C1 segment of cervical spinal cord (tissue), 14 donors: ENCODE measurements at regions not wholly inside any gene's neighbourhood (a gene's known extent, or its start where the extent isn't known, plus 50 kb on each side); places are given as distances from the start of the nearest gene placed in this dataset.

ENCODE experiments used
- DNase-seq, 14 donors: peaks; one replicate each; lab custom pipeline; 2025; lab: John Stamatoyannopoulos, UW

DNA sequence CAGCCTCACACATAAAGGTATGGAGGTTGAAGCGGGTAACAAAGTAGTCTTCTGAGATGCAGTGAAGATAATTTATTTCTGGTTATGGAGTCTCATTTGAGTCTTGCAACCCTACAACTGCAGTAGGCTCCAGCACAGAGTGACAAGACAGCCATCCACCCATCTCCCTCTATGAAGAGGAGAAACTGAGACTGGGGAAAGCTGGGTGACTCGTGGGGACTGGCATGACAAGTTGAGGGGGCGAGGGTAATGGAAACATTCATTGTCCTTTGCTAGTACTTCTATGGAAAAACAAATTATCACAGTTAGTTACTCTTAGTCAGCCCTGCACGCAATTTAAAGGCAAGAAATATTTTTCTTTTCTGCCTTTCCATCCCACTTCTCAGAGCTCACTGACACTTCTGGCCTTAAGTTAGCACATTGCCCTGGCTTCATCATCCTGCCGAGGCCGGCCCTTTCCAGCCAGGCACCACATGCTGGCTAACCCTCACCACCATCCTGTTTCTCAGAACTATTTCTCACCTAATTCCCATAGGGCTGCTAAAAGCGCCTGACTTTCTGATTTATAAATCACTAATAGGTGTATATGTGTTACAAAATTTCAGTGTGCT, 361.1 kb downstream of the ETS1 start:
- no peak for DNase-seq

DNA sequence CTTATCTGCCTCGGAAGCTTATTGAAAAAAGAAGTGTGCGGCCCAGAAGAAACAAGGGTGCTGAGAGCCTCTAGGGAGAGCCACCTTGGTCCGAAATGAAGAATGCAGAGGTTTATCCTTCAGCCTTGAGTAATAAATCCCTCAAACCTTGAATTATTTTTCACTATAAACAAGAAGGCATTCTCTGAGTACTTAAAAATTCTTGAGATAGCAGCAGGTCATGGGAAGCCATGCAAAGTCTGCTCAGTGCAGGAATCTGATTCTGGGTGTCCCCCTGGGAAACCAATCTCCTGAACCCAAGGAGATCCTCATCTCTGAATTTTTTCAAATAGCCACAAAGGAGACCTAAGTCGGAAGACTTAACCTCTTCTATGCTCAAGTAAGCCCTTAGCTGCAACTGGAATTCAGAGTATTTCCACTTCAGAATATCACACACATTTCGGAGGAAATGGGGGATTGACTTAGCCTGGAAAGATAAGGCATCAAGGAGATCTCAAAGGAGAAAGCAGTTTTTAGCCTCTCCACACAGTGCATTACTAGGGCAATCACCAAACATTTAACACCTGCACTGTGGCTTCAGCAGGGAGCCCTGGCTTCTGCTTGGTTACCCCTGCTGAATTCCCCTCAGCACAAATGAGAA, 365.0 kb downstream of the ETS1 start:
- DNase-seq = no peak

DNA sequence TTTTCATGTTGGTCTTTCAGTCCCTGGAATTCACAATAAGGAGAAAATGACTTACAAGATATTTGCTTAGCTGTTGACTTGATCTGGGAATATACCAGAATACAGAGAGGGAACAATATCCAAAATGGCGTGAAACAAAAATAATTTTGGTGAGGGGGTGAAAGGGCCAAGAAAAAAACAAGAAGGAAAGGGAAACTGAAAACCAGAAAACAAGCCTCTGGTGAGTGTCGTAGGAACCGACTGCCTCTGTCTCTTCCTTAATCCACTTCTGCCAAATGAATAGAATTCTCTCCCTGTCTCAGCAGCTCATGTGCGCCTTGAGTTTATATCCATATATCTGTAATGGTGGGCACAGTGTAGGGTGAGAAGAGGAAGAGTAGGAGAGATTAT, 367.6 kb downstream of the ETS1 start:
- no peak for DNase-seq

DNA sequence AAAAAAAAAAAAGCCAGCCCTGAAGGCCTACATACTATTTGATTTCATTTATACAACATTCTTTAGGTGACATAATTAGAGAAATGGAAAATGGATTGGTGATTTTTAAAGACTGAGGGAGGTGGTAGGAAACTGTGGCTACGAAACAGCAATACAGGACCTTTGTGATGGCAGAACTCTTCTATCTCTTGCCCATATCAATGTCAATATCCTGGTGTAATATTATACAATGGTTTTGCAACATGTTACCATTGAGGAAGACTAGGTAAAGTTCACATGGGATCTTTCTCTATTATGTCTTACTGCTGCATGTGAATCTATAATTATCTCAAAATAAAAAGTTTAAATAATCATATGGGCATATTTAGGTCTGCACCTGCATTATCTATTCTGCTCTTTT, 371.2 kb downstream of the ETS1 start:
- no peak for DNase-seq

DNA sequence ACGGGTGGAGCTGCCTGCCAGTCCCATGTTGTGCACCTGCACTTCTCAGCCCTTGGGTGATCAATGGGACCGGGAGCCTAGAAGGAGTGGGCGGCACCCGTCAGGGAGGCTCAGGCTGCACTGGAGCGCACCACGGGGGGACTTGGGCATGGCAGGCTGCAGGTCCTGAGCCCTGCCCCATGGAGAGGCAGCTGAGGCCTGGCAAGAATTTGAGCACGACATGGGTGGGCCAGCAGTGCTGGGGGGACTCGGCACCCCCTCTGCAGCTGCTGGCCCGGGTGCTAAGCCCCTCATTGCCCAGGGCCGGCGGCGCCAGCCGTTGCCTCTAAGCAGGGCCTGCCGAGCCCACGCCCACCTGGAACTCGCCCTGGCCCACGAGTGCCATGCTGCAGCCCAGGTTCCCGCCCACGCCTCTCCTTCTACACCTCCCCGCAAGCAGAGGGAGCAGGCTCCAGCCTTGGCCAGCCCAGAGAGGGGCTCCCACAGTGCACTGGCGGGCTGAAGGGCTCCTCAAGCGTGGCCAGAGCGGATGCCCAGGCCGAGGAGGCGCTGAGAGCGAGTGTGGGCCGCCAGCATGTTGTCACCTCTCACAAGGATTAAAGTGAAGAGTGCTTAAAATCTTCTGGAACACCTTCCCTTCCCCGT, 372.0 kb downstream of the ETS1 start:
- no peak for DNase-seq

DNA sequence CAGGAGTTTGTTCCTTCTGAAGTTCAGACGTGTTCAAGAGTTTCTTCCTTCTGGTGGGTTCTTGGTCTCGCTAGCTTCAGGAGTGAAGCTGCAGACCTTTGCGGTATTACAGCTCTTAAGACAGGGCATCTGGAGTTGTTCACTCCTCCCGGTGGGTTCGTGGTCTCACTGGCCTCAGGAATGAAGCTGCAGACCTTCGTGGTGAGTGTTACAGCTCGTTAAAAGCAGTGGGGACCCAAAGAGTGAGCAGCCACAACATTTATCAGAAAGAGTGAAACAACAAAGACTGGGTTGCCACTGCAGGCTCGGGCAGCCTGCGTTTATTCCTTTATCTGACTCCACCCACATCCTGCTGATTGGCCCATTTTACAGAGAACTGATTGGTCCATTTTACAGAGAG, 373.1 kb downstream of the ETS1 start:
- DNase-seq = no peak

DNA sequence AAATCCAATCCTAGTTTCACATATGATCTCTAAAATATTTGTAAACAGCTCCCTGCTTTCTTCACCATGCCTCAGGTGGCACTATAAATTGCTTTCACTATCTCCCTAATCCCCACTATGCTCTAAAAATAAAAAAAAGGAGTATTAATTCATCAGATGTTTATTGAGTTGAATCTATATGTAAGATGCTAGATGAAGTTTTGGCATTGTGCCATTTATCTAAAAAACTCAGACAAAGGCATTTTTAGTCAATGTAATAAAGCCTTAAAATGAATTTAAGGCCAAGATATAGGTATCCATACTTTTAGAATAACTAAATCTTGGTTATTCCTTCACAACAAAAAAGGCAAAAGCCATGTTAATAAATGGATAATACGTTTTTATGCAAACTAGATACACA, 373.9 kb downstream of the ETS1 start:
- DNase-seq = no peak

DNA sequence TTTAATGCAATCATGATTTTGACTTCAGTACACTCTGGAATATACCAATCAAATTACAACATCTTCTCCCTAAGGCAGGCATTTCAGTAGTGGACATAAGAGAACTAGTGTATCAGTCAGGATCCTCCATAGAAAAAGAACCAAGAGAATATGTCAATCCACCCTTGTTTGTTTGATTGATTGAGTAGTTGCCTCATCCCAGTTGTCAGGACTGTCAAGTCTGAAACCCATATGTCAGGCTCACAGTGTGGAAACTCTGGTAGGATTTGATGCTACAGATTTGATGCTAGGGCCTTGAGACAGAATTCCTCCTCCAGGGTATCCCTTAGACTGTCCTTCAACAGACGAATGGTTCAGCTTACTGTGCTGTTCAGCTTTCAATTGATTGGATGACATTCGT, 375.0 kb downstream of the ETS1 start:
- DNase-seq = no peak

DNA sequence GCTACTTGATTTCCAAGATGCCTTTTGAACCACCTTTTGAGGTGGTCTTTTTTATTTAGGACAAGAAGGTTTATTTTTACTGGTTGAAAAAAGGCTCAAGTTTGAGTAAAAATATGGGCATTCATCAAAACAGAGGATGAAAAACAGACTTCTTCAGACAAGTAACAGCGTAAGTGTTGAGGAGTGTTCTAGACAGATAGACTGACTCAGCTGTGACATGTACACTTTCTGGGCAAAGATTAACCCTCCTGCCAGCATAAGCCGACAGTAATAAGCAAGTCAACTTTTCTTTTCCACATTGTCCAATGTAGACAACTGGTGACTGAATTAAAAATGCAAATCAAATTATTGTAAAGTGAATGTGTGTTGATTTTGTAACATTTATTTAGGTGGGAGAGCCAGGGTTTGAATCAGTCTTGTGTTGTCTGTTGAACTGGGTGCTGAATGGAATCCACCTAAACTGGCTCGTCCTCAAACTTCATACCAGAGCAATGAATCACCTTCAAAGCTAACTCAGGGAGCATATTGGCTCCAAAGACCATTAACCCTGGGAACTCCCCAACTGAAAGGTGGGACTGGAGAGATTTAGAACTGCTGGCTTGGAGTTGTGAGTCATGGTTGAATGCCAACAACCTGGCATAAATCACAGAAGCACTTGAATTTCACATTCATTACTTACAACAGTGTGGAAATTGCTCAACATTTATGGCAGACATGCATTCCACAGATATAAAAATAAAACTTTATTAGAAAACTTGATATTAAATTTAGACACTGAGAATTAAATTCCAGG, 377.0 kb downstream of the ETS1 start:
- DNase-seq = no peak

DNA sequence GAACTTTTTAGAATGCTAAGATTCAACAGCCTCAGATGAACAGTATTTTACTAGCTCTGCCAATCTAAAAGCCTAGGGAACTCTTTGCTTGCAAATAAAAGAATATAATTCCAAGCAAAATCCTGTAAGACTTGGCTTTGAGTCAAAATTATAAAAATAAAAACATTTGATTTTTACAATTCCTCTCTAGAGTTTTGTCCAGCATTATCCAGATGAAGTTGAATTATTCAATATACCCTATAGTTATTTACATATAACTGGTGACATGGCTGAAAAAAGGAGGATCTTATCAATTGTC, 378.3 kb downstream of the ETS1 start:
- no peak for DNase-seq

DNA sequence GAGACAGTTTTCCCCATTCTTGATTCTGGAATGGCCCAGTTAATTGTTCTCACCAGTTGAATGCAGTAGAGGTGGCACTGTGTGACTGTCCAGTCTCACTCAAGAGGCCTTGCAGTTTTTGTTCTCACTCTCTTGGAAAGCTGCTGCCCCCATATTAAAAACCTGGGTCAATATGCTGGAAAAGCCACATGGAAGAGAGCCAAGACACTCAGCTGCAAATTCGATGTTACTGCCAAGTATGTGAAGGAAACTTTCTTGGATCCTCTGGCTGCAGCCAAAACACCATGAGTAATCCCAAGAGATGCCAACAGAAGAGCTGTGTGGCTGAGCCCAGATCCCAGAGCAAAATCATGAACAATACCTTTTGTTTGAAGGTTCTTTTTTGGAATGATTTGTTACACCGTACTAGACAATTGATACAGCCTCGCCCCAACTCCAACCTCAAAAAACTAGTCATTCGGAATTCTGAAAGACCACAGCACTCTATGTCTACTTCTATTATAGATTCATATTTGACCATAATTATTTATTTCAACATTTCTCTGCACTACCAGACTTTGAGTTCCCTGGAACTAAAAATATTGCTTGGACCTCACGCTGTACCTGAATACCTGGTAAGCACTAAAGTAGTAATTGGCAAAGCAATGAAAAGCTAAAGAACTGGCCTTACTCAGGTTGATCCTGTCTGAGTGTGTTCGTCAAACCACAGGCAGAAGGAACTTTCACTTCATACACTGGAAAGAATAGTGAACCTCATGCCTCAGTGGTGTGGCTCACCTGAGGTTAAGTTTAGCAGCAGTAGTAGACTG, 378.8 kb downstream of the ETS1 start:
- DNase-seq = peak in 7 of 14 donors; percentile 2 to 39 (median 9)

DNA sequence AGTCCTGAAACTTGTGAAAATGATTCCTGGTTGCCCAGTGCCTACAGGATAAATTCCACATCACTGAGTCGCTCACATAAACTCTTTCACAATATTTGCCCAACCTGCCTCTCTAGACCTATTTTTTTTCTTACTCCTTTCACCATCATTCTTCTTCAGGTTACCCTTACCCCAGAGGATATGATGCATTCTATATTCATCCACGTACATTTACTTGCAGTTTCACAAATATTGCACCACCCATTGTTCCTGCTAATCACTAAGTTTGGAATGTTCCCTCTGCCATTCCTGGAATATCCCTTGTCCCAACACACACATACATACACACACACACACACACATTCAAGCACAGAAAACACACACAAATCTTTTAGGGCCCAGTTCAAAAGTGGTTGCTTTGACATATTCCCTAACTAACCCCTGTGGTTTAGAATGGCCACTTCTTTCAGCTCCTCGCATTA, 379.5 kb downstream of the ETS1 start:
- DNase-seq = no peak

DNA sequence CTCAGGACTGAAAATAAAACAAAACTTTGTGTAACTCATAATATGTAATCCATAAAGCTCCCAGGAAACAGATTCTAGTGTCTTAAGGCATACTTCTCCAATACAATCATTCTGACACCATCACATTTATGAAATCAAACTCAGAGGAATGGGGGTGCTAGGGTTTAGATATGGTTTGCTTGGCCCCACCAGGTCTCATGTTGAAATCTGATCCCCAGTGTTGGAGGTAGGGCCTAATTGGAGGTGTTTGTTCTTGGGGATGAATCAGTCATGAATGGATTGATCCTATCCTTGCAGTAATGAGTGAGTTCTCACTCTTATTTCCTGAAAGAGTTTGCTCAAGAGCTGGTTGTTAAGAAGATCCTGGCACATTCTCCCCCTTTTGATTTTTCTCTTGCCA, 380.9 kb downstream of the ETS1 start:
- no peak for DNase-seq

DNA sequence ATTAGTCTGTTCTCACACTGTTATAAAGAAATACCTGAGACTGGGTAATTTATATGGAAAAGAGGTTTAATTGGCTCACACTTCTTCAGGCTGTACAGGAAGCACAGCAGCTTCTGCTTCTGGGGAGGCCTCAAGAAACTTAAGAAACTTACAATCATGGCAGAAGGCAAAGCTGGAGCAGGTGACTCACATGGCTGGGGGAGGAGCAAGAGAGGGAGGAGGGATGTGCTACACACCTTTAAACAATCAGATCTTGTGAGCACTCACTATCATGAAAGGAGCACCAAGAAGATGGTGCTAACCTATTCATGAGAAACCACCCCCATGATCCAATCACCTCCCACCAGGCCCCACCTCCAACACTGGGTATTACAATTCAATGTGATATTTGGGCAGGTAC, 381.6 kb downstream of the ETS1 start:
- no peak for DNase-seq

DNA sequence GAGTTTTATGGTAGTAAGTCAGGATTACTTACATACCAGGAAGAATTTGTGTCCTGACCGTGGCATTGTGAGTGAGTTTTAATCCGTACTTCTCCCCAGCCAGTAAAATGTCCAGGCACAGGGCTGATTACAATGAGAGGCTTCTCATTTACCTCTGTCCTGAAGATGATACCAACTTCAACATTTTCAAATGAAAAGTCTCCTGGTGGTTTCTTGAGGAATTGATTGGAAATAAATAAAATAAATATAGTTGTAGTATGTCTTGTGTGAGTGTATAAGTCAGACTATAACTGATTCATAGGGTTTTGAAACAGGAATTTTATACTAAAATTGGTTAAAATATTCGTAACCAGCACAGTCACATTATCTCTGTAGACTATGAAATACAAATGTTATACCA, 382.5 kb downstream of the ETS1 start:
- no peak for DNase-seq

DNA sequence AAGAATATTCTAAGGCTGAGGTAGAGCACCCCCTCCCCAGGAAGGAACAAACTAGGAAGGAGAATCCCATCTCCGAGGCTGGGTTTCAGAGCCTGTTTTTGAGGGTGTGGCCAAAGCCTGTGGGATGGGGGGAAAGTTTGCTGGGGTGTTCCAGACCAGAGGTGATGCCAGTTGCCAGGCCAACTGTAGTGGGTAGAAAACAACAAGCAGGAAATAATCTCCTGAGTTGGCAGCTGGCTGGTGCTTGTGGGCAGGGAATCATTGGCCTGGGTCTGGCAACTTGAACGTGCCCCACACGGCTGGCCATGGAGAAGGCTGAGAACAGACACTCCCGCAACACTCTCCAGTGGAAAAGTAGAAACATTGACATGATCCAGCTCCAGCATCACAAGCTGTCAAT, 385.6 kb downstream of the ETS1 start:
- DNase-seq = no peak

DNA sequence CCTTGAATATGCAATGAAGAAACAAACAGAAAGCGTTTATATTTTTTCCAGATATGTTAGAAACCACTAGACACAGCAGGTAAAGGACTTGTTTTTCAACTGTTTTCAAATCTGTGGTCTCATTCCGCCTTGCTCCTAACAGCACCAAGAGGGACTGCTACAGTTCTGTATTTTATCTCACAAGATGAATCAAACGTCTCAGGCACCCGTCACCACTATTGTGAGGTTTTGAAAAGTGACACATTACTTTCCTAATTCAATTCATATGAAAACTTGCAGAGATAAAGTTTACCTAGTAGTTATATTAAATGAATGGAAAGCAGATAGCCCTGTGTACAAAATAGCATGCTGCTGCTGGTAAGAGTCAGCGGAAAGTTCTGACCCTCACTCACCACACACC, 386.3 kb downstream of the ETS1 start:
- no peak for DNase-seq

DNA sequence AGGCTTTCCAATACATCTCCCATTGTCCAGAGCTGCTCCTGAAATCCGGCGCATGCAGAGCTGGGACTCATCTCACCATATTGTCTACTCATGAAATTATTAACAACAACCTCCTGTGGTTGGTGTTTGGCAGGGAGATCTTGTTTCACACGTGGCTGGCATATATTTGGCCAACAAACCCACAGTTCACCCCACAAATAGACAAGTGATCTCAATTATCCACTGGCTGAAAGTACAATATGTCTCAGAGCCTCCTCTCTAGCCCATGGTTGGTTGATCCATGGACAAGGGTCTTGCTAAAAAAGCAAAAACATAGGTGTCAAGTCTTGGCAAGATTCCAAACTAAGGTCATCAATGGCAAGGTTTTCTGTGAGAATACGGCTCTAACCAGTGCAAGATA, 386.9 kb downstream of the ETS1 start:
- DNase-seq = no peak

DNA sequence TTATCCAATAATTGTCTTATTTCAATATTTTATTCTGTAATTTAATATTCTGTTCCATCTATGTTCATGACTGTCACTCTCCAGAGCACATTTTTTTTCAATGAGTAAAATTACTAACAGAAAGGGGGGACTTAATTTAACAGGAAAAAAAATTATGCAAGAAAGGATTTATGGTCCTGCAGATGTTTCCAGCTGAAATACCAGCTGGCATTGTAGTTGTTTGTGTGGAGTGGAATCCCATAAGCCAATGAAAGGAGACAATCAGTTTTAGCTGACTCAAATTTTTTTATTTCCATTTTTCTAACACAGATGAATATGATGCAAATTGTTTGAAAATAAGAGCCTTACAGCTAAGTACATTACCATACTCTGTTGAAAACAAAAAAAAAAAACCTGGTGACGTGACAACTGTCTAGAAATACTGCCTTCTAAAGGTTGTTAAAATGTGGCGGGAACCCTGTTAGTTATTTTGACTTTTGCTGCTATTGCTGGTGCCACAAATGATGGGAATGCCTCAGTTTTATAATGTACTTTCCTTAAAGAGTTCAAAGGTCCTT, 389.1 kb downstream of the ETS1 start:
- DNase-seq = no peak

DNA sequence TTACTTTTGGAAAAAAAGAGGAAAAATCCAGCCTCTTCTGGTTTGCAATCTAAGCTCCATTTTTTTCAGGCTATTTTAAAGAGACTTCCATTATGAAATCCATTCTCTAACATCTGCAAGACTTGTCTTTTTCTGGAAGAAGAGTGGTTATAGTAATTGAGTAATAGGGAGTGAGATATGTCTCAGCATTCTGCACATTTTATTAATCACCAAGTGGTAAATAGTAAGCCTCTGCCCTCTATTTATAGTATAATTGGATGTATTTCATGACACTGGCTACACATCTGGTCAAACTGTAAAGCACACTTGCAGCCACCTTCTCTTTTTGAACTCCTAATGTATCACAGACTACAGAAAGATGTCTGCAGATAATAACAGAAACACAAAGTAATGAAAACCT, 391.1 kb downstream of the ETS1 start:
- no peak for DNase-seq

DNA sequence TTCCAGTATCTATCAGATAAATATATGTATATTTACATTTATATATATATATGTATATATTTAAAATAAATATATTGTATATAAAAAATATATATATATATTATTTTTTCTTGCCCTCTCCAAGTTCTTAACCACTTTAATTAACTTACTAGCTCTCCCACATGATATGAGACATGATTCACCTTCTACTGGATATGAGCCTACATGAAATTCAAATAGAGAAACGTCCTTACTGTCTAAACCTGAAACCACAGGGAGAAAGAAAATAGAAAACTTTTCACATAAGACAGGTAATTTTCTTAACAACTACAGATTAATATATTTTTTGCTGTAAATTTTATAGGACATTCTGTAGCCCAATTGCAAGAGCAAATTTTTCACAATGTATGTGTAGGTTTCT, 391.6 kb downstream of the ETS1 start:
- no peak for DNase-seq
